CD14-positive monocyte (primary cell): ENCODE measurements at regions not wholly inside any gene's neighbourhood (a gene's known extent, or its start where the extent isn't known, plus 50 kb on each side); places are given as distances from the start of the nearest gene placed in this dataset.
"Not testable (repeated sequence)": the region's sequence is repeated elsewhere in the genome, so short reads cannot be mapped to it uniquely, and the experiment has no call there.

Experiments
- DNase-seq, 3 donors: peaks; one replicate each; pipeline ENCODE4 v3.0.0-alpha.2; 2011 to 2022
- H2AFZ ChIP-seq: 2 replicates; pipeline ENCODE4 v1.6.0; 2012; ENCODE audit warnings: mild to moderate bottlenecking, low read depth, low read length, inconsistent platforms; ENCODE audit not compliant: insufficient read depth, poor library complexity, severe bottlenecking
- H3K27ac ChIP-seq, 2 donors: 1 replicate in 1 of 2; 2 replicates in 1 of 2; pipeline ENCODE4 v1.5.1; 2012 to 2013; ENCODE audit warnings: low read length in 2 of 2, control low read depth in 1 of 2, inconsistent platforms in 1 of 2, low read depth in 1 of 2, mild to moderate bottlenecking in 1 of 2
- H3K27me3 ChIP-seq, 2 donors: one replicate each; pipeline versions ENCODE4 v1.6.0 to v1.6.1; 2011 to 2013; ENCODE audit warnings: low read length in 2 of 2; ENCODE audit not compliant: control insufficient read depth in 2 of 2, insufficient read depth in 2 of 2
- H3K36me3 ChIP-seq, 2 donors: replicated peaks in 1 of 2; 1 replicate in 1 of 2; 2 replicates in 1 of 2; pipeline versions ENCODE4 v1.5.1 to v1.6.1; 2012 to 2013; ENCODE audit warnings: low read length in 2 of 2, control low read depth in 1 of 2, inconsistent platforms in 1 of 2, mild to moderate bottlenecking in 1 of 2; ENCODE audit not compliant: insufficient read depth in 2 of 2, control insufficient read depth in 1 of 2
- H3K4me1 ChIP-seq, 2 donors: 1 replicate in 1 of 2; 2 replicates in 1 of 2; pipeline versions ENCODE4 v1.5.1 to v1.6.1; 2012 to 2013; ENCODE audit warnings: low read length in 2 of 2, control low read depth in 1 of 2, inconsistent platforms in 1 of 2, mild to moderate bottlenecking in 1 of 2, moderate library complexity in 1 of 2; ENCODE audit not compliant: insufficient read depth in 2 of 2, control insufficient read depth in 1 of 2
- H3K4me2 ChIP-seq: replicated peaks from 2 replicates; pipeline ENCODE3; 2012; ENCODE audit warnings: low read length, moderate library complexity, mild to moderate bottlenecking; ENCODE audit not compliant: poor library complexity, severe bottlenecking; ENCODE audit errors: extremely low read depth
- H3K4me3 ChIP-seq, 3 experiments: fragments of 200-600 bp in 1 of 3; sonication (generic) in 1 of 3; replicated peaks in 1 of 3; 1 replicate in 2 of 3; 2 replicates in 1 of 3; pipeline ENCODE4 v1.5.1; 2011 to 2013; ENCODE audit warnings: low read length in 3 of 3, mild to moderate bottlenecking in 3 of 3, control low read depth in 2 of 3, low read depth in 2 of 3, inconsistent platforms in 1 of 3, moderate library complexity in 1 of 3
- H3K79me2 ChIP-seq: 2 replicates; pipeline ENCODE4 v1.6.0; 2012; ENCODE audit warnings: mild to moderate bottlenecking, control low read depth, inconsistent platforms, low read length, moderate library complexity; ENCODE audit not compliant: insufficient read depth
- H3K9ac ChIP-seq: 2 replicates; pipeline ENCODE4 v1.6.0; 2017; ENCODE audit warnings: low read length, mild to moderate bottlenecking; ENCODE audit not compliant: insufficient read depth, poor library complexity, severe bottlenecking
- H3K9me3 ChIP-seq, 2 donors: replicated peaks in 1 of 2; 1 replicate in 1 of 2; 2 replicates in 1 of 2; pipeline versions ENCODE4 v1.5.1 to v1.6.1; 2012 to 2013; ENCODE audit warnings: low read length in 2 of 2, control low read depth in 1 of 2; ENCODE audit not compliant: control insufficient read depth in 1 of 2, insufficient read depth in 1 of 2
- H4K20me1 ChIP-seq: 2 replicates; pipeline ENCODE4 v1.6.0; 2012; ENCODE audit warnings: mild to moderate bottlenecking, low read length, control low read depth, moderate library complexity; ENCODE audit not compliant: insufficient read depth
- H3K27ac Mint-ChIP-seq, 7 donors: one replicate each; pipeline ENCODE4 v1.8.0; 2020; ENCODE audit warnings: mild to moderate bottlenecking in 7 of 7, mixed read lengths in 7 of 7, moderate library complexity in 6 of 7, inconsistent platforms in 2 of 7
- H3K27me3 Mint-ChIP-seq, 3 donors: one replicate each; pipeline ENCODE4 v1.8.0; 2021 to 2022; ENCODE audit warnings: low read depth in 3 of 3, mild to moderate bottlenecking in 3 of 3, mixed read lengths in 3 of 3, moderate library complexity in 3 of 3, inconsistent platforms in 1 of 3
- H3K36me3 Mint-ChIP-seq, 2 donors: one replicate each; pipeline ENCODE4 v1.8.0; 2020; ENCODE audit warnings: mixed read lengths in 2 of 2, inconsistent platforms in 1 of 2, mild to moderate bottlenecking in 1 of 2
- H3K4me1 Mint-ChIP-seq: one replicate; pipeline ENCODE4 v1.8.0; 2020; ENCODE audit warnings: mild to moderate bottlenecking, mixed read lengths
- H3K4me3 Mint-ChIP-seq, 2 donors: one replicate each; pipeline ENCODE4 v1.8.0; 2020; ENCODE audit warnings: mild to moderate bottlenecking in 2 of 2, mixed read lengths in 2 of 2, moderate library complexity in 1 of 2
- H3K9me3 Mint-ChIP-seq, 7 donors: one replicate each; pipeline ENCODE4 v1.8.0; 2020 to 2022; ENCODE audit warnings: mixed read lengths in 7 of 7, mild to moderate bottlenecking in 6 of 7, moderate library complexity in 6 of 7, inconsistent platforms in 2 of 7
- WGBS: methylation state at CpG from one replicate; pipeline ENCODE4 v1.1.5; 2013; ENCODE audit warnings: missing lambda C conversion rate; ENCODE audit not compliant: insufficient coverage; 5-methylcytosine and 5-hydroxymethylcytosine counted together
- intact Hi-C, 2 donors: fragments of 100-400 bp; cut with micrococcal nuclease; formaldehyde crosslinking; loops; one replicate each; pipeline versions ENCODE4 v1.15.0 to v1.15.1; 2023
- TF ChIP-seq, protein P1 (sequence below): fragments of 200-600 bp; IDR thresholded peaks from one replicate; pipeline ENCODE4 v1.8.0; 2022; ENCODE audit warnings: antibody characterized with exemption, mild to moderate bottlenecking

DNA sequence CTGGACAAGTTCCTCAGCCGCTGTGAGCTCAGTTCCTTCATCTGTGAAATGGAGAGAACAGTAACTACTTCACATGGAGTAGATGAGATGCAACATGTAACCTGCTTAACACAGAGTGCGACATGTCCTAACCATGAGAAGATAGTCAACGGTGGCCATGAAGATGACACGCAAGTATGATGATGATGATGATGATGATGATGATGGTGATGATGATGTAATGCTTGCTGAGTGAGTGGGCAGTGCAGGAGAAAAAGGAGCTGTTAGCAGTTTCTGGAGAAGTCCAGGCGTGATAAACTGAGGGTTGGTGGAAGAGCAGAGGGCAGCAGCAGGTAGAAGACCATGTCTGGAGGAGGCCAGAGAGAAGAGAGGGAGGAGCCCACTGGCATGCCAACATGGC is 90.8 kb upstream of the CD82 start:
- peaks cover 0 to 14% (median 3%) of the 10 kb centered on the region in 7 donors for H3K9me3 Mint-ChIP-seq
- DNase-seq, result no peak
- Histone ChIP-seq H3K36me3 (no peaks in the 10 kb centered on the region), H3K27me3 (peaks cover 0 to 3% of the 10 kb centered on the region in 2 donors), H3K27ac (no peak overlapping the region), H3K4me1 (no peaks in the 10 kb centered on the region), H3K9ac (no peak overlapping the region), H4K20me1 (no peaks in the 10 kb centered on the region), H3K4me2 (no peak overlapping the region), H3K9me3 (no peaks in the 10 kb centered on the region), H2AFZ (no peak overlapping the region), H3K79me2 (no peaks in the 10 kb centered on the region), H3K4me3 (no peak overlapping the region)
- no peaks in the 10 kb centered on the region for H3K36me3 Mint-ChIP-seq
- intact Hi-C loops, result no loop called here
- 94% methylated on average over 4 of the region's 5 CpGs for WGBS
- no peak overlapping the region for H3K4me3 Mint-ChIP-seq
- H3K4me1 Mint-ChIP-seq, result no peaks in the 10 kb centered on the region
- peaks cover 19 to 25% (median 23%) of the 10 kb centered on the region in 3 donors for H3K27me3 Mint-ChIP-seq
- TF ChIP-seq, protein P1, sequence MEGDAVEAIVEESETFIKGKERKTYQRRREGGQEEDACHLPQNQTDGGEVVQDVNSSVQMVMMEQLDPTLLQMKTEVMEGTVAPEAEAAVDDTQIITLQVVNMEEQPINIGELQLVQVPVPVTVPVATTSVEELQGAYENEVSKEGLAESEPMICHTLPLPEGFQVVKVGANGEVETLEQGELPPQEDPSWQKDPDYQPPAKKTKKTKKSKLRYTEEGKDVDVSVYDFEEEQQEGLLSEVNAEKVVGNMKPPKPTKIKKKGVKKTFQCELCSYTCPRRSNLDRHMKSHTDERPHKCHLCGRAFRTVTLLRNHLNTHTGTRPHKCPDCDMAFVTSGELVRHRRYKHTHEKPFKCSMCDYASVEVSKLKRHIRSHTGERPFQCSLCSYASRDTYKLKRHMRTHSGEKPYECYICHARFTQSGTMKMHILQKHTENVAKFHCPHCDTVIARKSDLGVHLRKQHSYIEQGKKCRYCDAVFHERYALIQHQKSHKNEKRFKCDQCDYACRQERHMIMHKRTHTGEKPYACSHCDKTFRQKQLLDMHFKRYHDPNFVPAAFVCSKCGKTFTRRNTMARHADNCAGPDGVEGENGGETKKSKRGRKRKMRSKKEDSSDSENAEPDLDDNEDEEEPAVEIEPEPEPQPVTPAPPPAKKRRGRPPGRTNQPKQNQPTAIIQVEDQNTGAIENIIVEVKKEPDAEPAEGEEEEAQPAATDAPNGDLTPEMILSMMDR, result no peak
- H3K27ac Mint-ChIP-seq, result no peak overlapping the region

DNA sequence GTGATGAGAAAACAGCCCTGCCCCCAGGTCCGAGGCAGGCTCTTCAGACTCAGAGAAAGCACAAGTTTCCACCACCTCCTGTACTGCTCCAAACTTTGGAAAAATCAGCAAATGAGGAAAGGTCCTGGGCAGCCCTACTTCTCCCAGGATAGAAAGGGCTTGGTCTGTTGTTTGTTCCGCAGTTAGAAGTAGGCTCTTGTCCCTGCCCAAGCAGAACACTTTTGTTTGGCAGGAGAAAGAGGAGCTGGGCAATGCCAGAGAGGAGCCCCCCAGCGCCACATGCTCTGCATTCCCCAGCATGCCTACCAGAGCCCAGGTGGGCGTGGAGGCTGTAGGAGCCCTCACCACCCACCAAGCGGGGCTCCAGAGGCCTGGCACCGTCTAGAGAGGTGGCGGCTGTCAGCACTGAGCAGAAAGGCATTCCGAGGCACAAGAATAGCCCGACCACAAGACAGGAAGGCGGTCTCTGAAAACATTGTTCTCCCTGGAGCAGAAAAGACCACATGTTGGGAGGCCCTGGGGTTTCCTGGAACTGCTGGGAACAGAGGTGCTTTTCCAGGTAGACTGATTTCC is 90.3 kb upstream of the CD82 start:
- H3K4me3 ChIP-seq, result no peak overlapping the region
- no peaks in the 10 kb centered on the region for H3K9me3 ChIP-seq
- H3K9ac ChIP-seq, result no peak overlapping the region
- Mint-ChIP-seq H3K9me3 (peaks cover 0 to 14% (median 3%) of the 10 kb centered on the region in 7 donors), H3K36me3 (no peaks in the 10 kb centered on the region), H3K27ac (no peak overlapping the region), H3K27me3 (peaks cover 19 to 24% (median 23%) of the 10 kb centered on the region in 3 donors), H3K4me1 (no peaks in the 10 kb centered on the region), H3K4me3 (no peak overlapping the region)
- no peak overlapping the region for H3K4me2 ChIP-seq
- intact Hi-C loops, result no loop called here
- H4K20me1 ChIP-seq, result no peaks in the 10 kb centered on the region
- H3K27me3 ChIP-seq, result peaks cover 0 to 3% of the 10 kb centered on the region in 2 donors
- H3K4me1 ChIP-seq, result no peaks in the 10 kb centered on the region
- TF ChIP-seq, protein P1, result no peak
- no peak for DNase-seq
- H3K36me3 ChIP-seq, result no peaks in the 10 kb centered on the region
- H3K79me2 ChIP-seq, result no peaks in the 10 kb centered on the region
- no peak overlapping the region for H3K27ac ChIP-seq
- 17% methylated on average over 5 of the region's 10 CpGs for WGBS
- no peak overlapping the region for H2AFZ ChIP-seq

DNA sequence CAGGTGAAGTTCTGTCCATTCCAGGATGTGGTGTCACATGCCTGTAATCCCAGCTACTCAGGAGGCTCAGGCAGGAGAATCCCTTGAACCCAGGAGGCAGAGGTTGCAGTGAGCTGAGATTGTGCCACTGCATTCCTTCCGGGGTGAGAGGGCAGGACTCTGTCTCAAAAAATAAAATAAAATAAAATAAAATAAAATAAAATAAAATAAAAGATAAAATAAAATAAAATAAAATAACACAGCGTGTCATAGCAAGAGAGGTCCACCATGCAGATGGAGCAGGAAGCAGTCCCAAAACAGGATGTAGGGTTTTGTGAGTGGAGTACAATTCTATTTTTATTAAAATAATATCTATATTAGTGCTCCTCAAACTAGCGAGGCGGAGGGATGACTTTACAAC is 83.1 kb upstream of the CD82 start:
- H3K4me3 Mint-ChIP-seq, H2AFZ ChIP-seq, intact Hi-C loops, H3K27ac ChIP-seq, H3K27ac Mint-ChIP-seq, H3K9ac ChIP-seq, H3K79me2 ChIP-seq, H4K20me1 ChIP-seq, DNase-seq, H3K36me3 ChIP-seq, H3K27me3 ChIP-seq, H3K36me3 Mint-ChIP-seq, H3K4me2 ChIP-seq, H3K4me1 Mint-ChIP-seq, H3K4me1 ChIP-seq, H3K27me3 Mint-ChIP-seq, H3K4me3 ChIP-seq: not testable (repeated sequence)
- WGBS, result no CpG with 5 or more reads among the region's 4 CpGs
- peaks cover 4 to 17% (median 11%) of the 10 kb centered on the region in 7 donors for H3K9me3 Mint-ChIP-seq
- peaks cover 0 to 11% of the 10 kb centered on the region in 2 donors for H3K9me3 ChIP-seq
